ENCODE measurements at regions not wholly inside any gene's neighbourhood (a gene's known extent, or its start where the extent isn't known, plus 50 kb on each side); places are given as distances from the start of the nearest gene placed in this dataset.

DNA sequence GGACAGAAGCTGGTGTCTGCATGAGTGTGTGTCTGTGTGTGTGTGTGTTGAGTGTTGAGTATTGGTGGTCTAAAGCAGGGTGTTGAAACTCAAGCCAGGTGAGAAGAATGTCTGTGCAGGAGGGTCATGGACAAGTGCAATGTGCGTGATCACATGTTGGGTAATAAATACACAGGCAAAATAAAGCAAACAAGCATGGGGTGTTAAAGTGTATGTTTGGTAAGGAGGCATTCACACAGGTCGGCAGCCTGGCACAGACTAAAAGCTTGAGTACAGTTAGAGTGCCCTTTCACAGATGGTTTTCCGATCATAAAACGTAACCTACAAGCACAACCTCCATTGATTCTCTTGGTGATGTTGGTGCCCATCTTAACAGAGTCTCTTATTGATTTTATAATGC, 476.9 kb upstream of the KLHL1 start:
- TF ChIP-seq, protein P1, sequence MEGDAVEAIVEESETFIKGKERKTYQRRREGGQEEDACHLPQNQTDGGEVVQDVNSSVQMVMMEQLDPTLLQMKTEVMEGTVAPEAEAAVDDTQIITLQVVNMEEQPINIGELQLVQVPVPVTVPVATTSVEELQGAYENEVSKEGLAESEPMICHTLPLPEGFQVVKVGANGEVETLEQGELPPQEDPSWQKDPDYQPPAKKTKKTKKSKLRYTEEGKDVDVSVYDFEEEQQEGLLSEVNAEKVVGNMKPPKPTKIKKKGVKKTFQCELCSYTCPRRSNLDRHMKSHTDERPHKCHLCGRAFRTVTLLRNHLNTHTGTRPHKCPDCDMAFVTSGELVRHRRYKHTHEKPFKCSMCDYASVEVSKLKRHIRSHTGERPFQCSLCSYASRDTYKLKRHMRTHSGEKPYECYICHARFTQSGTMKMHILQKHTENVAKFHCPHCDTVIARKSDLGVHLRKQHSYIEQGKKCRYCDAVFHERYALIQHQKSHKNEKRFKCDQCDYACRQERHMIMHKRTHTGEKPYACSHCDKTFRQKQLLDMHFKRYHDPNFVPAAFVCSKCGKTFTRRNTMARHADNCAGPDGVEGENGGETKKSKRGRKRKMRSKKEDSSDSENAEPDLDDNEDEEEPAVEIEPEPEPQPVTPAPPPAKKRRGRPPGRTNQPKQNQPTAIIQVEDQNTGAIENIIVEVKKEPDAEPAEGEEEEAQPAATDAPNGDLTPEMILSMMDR (tag by site-specific recombination; IDR thresholded peaks at IDR 0.05) = no peak
- TF ChIP-seq KLF9 (tag by site-specific recombination; IDR thresholded peaks at IDR 0.05; ENCODE audit: low read depth) = no peak
- no peak for TF ChIP-seq ZNF10 (tag by site-specific recombination; IDR thresholded peaks at IDR 0.05)

All from HEK293 (cell line).